Neutrophil (primary cell): ENCODE measurements at regions not wholly inside any gene's neighbourhood (a gene's known extent, or its start where the extent isn't known, plus 50 kb on each side); places are given as distances from the start of the nearest gene placed in this dataset.
A peak's percentile ranks its signal among the peaks of the same experiment; 100 is the strongest.
"Not testable (repeated sequence)": the region's sequence is repeated elsewhere in the genome, so short reads cannot be mapped to it uniquely, and the experiment has no call there.

Experiments
- H3K27ac ChIP-seq: fragments of 200-600 bp; sonication (generic); 2 replicates; pipeline ENCODE4 v1.5.1; 2016; ENCODE audit warnings: mild to moderate bottlenecking, moderate library complexity
- H3K27me3 ChIP-seq: fragments of 200-600 bp; sonication (generic); 2 replicates; pipeline ENCODE4 v1.6.0; 2016; ENCODE audit warnings: mild to moderate bottlenecking
- H3K36me3 ChIP-seq: fragments of 200-600 bp; sonication (generic); 2 replicates; pipeline ENCODE4 v1.5.1; 2017
- H3K4me1 ChIP-seq, 2 experiments: fragments of 200-600 bp in 1 of 2; sonication (generic) in 1 of 2; 1 replicate in 1 of 2; 2 replicates in 1 of 2; pipeline versions ENCODE4 v1.5.1 to v1.6.1; 2013 to 2016; ENCODE audit warnings: low read depth in 1 of 2, low read length in 1 of 2, mild to moderate bottlenecking in 1 of 2, moderate library complexity in 1 of 2; ENCODE audit not compliant: control insufficient read depth in 1 of 2, insufficient read depth in 1 of 2
- H3K4me3 ChIP-seq, 2 experiments: fragments of 200-600 bp in 1 of 2; sonication (generic) in 1 of 2; 1 replicate in 1 of 2; 2 replicates in 1 of 2; pipeline ENCODE4 v1.5.1; 2013 to 2016; ENCODE audit warnings: low read depth in 1 of 2, low read length in 1 of 2, mild to moderate bottlenecking in 1 of 2, moderate library complexity in 1 of 2
- H3K9me3 ChIP-seq: fragments of 200-600 bp; sonication (generic); 2 replicates; pipeline ENCODE4 v1.5.1; 2016
- CTCF ChIP-seq: fragments of 200-600 bp; sonication (generic); IDR thresholded peaks from 2 replicates; pipeline ENCODE4 v1.5.1; 2016; ENCODE audit warnings: antibody characterized with exemption

- not testable (repeated sequence) for H3K27me3 ChIP-seq, H3K27ac ChIP-seq, H3K4me3 ChIP-seq, H3K36me3 ChIP-seq, H3K4me1 ChIP-seq, H3K9me3 ChIP-seq
Observed at GRCh38 chr15:34528055-34528754, 55.2 kb downstream of the GOLGA8B start.

- not testable (repeated sequence) for H3K27me3 ChIP-seq, H3K27ac ChIP-seq, H3K9me3 ChIP-seq, H3K4me3 ChIP-seq, H3K4me1 ChIP-seq, H3K36me3 ChIP-seq
Observed at GRCh38 chr15:34527641-34528040, 55.8 kb downstream of the GOLGA8B start.

GRCh38 chr15:34523849-34524248, 59.6 kb downstream of the GOLGA8B start:
- H3K4me1 ChIP-seq, H3K27ac ChIP-seq, H3K9me3 ChIP-seq, H3K36me3 ChIP-seq, H3K27me3 ChIP-seq, H3K4me3 ChIP-seq: not testable (repeated sequence)

GRCh38 chr15:34522601-34523000, 60.9 kb downstream of the GOLGA8B start:
- H3K4me1 ChIP-seq, H3K27me3 ChIP-seq, H3K4me3 ChIP-seq, H3K9me3 ChIP-seq, H3K36me3 ChIP-seq, H3K27ac ChIP-seq: not testable (repeated sequence)

- not testable (repeated sequence) for H3K27me3 ChIP-seq, H3K4me1 ChIP-seq, H3K9me3 ChIP-seq, H3K36me3 ChIP-seq, H3K4me3 ChIP-seq, H3K27ac ChIP-seq
Observed at GRCh38 chr15:34521802-34522485, 61.5 kb downstream of the GOLGA8B start.

GRCh38 chr15:34520566-34520965, 62.9 kb downstream of the GOLGA8B start:
- Histone ChIP-seq H3K9me3 (no peaks in the 10 kb centered on the region), H3K4me3 (no peak overlapping the region), H3K27ac (no peak overlapping the region), H3K27me3 (peaks cover 23% of the 10 kb centered on the region), H3K4me1 (no peaks in the 10 kb centered on the region), H3K36me3 (no peaks in the 10 kb centered on the region)
- no peak for TF ChIP-seq CTCF

GRCh38 chr15:34520010-34520409, 63.4 kb downstream of the GOLGA8B start:
- H3K9me3 ChIP-seq, H3K27ac ChIP-seq, H3K36me3 ChIP-seq, H3K4me1 ChIP-seq, H3K4me3 ChIP-seq: not testable (repeated sequence)
- peaks cover 29% of the 10 kb centered on the region for H3K27me3 ChIP-seq

GRCh38 chr15:34514251-34514670, 69.2 kb downstream of the GOLGA8B start:
- Histone ChIP-seq H3K27me3 (peaks cover 85% of the 10 kb centered on the region), H3K4me3 (peak overlapping the region in 1 of 2 experiments; percentile 34)

More at GRCh38 chr15:34514251-34514670, 69.2 kb downstream of the GOLGA8B start:
- Histone ChIP-seq H3K4me1 (peaks cover 0 to 11% of the 10 kb centered on the region in 2 experiments), H3K9me3 (no peaks in the 10 kb centered on the region), H3K27ac (no peak overlapping the region), H3K36me3 (no peaks in the 10 kb centered on the region)
- no peak for TF ChIP-seq CTCF
